GM20000 (cell line): ENCODE measurements at regions not wholly inside any gene's neighbourhood (a gene's known extent, or its start where the extent isn't known, plus 50 kb on each side); places are given as distances from the start of the nearest gene placed in this dataset.
A peak's percentile ranks its signal among the peaks of the same experiment; 100 is the strongest.

Experiments
- DNase-seq: peaks from one replicate; pipeline ENCODE4 v3.0.0; 2012; ENCODE audit warnings: low spot score
- TF ChIP-seq, protein P1 (sequence below): IDR thresholded peaks from 2 replicates; pipeline ENCODE4 v1.5.1; 2012; ENCODE audit warnings: mild to moderate bottlenecking, control low read depth; ENCODE audit errors: extremely low read depth, missing control alignments

DNA sequence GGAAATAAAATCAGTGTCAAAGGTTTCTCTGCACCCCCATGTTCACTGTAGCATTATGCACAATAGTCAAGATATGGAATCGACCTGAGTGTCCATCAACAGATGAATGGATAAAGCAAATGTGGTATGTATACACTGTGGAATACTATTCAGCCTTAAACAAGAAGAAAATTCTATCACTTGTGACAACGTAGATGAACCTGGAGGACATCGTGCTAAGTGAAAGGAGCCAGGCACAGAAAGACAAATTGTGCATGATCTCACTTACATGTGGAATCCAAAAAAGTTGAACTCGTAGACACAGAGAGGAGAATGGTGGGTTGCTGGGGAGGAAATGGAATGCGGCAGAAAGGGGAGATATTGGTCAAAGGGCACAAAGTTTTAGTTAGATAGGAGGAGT lies 136.3 kb upstream of the ESR1 start:
- DNase-seq: no peak
- TF ChIP-seq, protein P1, sequence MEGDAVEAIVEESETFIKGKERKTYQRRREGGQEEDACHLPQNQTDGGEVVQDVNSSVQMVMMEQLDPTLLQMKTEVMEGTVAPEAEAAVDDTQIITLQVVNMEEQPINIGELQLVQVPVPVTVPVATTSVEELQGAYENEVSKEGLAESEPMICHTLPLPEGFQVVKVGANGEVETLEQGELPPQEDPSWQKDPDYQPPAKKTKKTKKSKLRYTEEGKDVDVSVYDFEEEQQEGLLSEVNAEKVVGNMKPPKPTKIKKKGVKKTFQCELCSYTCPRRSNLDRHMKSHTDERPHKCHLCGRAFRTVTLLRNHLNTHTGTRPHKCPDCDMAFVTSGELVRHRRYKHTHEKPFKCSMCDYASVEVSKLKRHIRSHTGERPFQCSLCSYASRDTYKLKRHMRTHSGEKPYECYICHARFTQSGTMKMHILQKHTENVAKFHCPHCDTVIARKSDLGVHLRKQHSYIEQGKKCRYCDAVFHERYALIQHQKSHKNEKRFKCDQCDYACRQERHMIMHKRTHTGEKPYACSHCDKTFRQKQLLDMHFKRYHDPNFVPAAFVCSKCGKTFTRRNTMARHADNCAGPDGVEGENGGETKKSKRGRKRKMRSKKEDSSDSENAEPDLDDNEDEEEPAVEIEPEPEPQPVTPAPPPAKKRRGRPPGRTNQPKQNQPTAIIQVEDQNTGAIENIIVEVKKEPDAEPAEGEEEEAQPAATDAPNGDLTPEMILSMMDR: no peak

DNA sequence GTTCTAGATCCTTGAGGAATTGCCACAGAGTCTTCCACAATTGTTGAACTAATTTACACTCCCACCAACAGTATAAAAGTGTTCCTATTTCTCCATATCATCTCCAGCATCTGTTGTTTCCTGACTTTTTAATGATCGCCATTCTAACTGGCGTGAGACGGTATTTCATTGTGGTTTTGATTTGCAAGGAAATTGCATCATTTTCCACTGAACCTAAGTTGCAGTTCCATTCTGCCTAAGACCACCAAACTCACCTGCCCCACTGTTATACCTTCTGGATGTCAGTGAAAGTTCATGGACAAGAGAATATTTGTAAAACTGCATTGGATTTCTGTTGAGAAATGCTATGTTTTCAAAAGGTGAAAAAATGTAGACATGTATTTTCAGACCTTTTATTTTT lies 132.9 kb upstream of the ESR1 start:
- DNase-seq: no peak
- TF ChIP-seq, protein P1: no peak

DNA sequence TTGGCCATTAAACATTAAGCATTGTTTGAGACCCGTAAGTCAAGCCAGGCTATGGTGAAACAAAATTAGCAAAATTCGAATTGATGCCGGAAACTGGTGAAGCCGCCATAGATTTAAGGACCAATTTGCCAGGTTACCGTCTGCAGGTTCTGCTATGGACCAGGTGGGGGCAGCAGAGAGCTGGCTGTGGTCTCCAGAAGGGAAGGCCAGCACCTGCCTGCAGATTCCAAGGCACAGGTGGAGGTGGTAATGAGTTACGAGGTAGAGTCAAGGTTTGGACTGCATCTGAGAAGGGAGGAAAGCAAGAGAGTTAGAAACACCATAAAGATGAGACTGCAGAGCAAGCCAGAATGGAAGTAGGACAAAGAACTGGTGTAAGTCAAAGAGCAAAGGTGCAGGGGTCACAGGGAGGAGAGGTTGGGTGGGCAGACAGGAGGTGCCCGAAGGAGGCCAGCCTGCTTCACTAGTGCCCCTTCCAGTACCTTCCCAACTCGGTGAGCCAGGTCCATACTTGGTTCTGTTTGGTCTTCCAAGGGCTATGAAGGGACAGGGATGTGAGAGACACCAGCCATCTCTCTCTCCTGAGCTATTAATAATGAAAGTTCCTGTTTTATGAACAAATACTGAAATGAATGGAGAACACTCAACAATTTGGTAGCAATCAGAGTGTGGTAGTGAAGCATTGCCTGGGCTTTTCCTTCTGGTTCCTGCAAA lies 131.6 kb upstream of the ESR1 start:
- TF ChIP-seq, protein P1: peak; percentile 95
- peak; percentile 73 for DNase-seq

DNA sequence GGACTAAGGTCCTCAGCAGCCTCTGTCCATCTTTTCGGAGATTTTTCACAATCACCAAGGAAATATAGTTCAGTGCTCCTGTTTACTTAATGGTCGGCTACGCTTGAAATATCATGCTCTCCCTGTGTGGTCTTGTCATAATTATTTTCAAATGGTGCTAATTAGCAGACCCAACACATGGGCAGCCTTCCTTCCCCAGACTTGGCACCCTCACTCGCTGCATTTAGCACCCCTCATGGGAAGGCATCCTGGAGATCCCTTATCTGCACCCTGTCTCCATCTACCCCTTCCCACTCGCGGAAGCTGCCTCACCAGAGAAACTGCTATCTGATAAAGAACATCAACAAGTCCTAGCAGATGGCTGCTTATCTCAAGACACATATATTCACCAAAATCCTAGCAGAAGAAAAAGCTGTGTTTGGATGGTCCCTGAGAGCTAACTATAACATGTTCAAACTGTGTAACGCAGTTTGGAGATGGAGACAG lies 131.0 kb upstream of the ESR1 start:
- DNase-seq: no peak
- TF ChIP-seq, protein P1: no peak

DNA sequence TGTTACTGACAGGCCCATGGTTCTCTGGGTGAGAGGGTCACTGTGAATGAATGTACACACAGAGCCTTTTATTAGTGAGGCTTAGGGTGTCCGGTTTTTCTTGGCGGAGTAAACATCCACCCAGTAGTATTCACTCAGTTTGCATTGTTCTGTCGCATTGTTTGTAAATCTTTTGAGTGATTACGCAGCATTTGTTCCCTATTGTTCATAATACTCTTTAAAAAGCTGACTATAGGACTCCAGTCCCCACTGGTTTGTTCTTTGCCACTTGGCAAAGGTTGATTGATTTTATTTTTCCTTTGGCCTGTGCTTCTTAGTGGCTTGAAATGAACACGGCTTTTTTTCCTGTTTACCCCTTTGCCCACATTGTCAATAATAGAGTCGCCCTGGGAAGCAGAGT lies 130.1 kb upstream of the ESR1 start:
- no peak for DNase-seq
- TF ChIP-seq, protein P1: no peak

DNA sequence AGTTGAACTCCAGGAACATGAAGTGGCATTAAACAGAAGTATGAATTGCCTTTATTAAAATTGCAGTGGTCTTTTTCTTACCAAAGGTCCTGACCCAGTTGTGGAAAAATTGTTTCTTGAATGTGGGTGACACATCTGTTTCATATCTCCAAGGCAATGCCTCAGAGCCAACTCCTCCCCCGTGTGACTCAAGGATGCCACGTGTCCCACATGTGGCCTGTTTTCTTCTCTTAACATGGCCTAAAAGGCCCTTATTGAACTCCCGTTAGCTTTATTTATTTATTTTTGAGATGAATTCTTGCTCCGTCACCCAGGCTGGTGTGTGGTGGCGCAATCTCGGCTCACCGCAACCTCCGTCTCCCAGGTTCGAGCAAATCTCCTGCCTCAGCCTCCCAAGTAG lies 128.4 kb upstream of the ESR1 start:
- TF ChIP-seq, protein P1: no peak
- DNase-seq: no peak

DNA sequence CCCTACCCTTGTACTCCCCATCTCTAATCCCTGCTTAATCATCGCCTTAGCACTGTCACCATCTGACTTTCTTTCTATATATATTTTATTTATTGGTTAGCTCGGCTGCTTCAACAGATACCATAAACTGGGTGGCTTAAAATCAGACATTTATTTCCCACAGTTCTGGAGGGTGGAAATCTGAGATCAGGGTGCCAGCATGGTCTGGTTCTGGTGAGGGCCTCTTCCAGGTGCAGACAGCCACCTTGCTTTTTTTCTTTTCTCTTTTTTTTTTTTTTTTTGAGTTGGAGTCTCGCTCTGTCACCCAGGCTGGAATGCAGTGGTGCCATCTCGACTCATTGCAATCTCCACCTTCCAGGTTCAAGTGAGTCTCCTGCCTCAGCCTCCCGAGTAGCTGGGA lies 127.5 kb upstream of the ESR1 start:
- TF ChIP-seq, protein P1: no peak
- DNase-seq: no peak
